ENCODE measurements at regions not wholly inside any gene's neighbourhood (a gene's known extent, or its start where the extent isn't known, plus 50 kb on each side); places are given as distances from the start of the nearest gene placed in this dataset.

GRCh38 chr10:131571346-131571745 is 259.8 kb upstream of the TCERG1L start:
- H3K9me3 Mint-ChIP-seq, result no peaks in the 10 kb centered on the region
- WGBS (ENCODE audit: extremely low coverage, insufficient read length, low lambda C conversion rate), result no CpG with 5 or more reads among the region's 11 CpGs
- H3T11ph ChIP-seq (ENCODE audit: low read length), result no peak overlapping the region

More at GRCh38 chr10:131571346-131571745, 259.8 kb upstream of the TCERG1L start:
- Histone ChIP-seq H3K27me3 (ENCODE audit: insufficient read depth, low read length) (no peaks in the 10 kb centered on the region), H4K8ac (replicated peaks; ENCODE audit: insufficient read length, low read depth, low read length) (no peak overlapping the region), H4K91ac (ENCODE audit: insufficient read length, low read depth, low read length) (no peak overlapping the region), H3K23me2 (ENCODE audit: insufficient read length, low read depth, low read length, poor library complexity, severe bottlenecking) (no peaks in the 10 kb centered on the region), H2BK5ac (ENCODE audit: insufficient read length, low read length) (no peak overlapping the region), H2BK12ac (ENCODE audit: insufficient read length, low read depth, low read length) (no peak overlapping the region), H3K4ac (ENCODE audit: low read depth, low read length) (no peak overlapping the region), H2AK5ac (ENCODE audit: insufficient read length, low read length) (no peak overlapping the region), H4K20me1 (ENCODE audit: control insufficient read depth, insufficient read depth, insufficient read length) (no peaks in the 10 kb centered on the region), H3K9me3 (ENCODE audit: control insufficient read depth, low read depth, low read length) (no peaks in the 10 kb centered on the region), H2BK120ac (ENCODE audit: low read depth, low read length, poor library complexity, severe bottlenecking) (no peak overlapping the region), H3K27ac (ENCODE audit: insufficient read length, low read depth, low read length) (no peak overlapping the region), H3K79me2 (ENCODE audit: insufficient read depth, low read length) (no peaks in the 10 kb centered on the region), H3K56ac (ENCODE audit: insufficient read length, low read depth, low read length) (no peak overlapping the region), H4K5ac (ENCODE audit: insufficient read length, low read depth, low read length) (no peak overlapping the region), H2AFZ (ENCODE audit: low read length) (no peak overlapping the region), H3K18ac (ENCODE audit: insufficient read length, low read depth, low read length) (no peak overlapping the region), H3K79me1 (ENCODE audit: insufficient read depth, low read depth, low read length, poor library complexity, severe bottlenecking) (no peaks in the 10 kb centered on the region), H3K4me1 (ENCODE audit: insufficient read depth, low read length) (no peaks in the 10 kb centered on the region), H2BK20ac (ENCODE audit: low read depth, low read length, poor library complexity, severe bottlenecking) (no peak overlapping the region), H2BK15ac (ENCODE audit: low read depth, low read length) (no peak overlapping the region), H3K9ac (ENCODE audit: extremely low read depth, insufficient read length, low read length) (no peak overlapping the region), H3K23ac (ENCODE audit: insufficient read length, low read depth, low read length) (no peak overlapping the region), H3K4me2 (ENCODE audit: insufficient read depth, insufficient read length, low read length) (no peak overlapping the region), H3K14ac (ENCODE audit: insufficient read depth, low read length) (no peak overlapping the region)
- Mint-ChIP-seq H3K4me3 (no peak overlapping the region), H3K36me3 (ENCODE audit: insufficient read depth in 1 of 3, low read depth in 3 of 3) (no peaks in the 10 kb centered on the region; a peak in 1 of 7 replicates), H3K4me1 (0 out of 4 replicates have a peak, but pooled peaks cover 0 to 4% of the 10 kb centered on the region in 2 experiments), H3K27ac (peak overlapping the region in 1 of 3 experiments; percentile 80; a peak in 2 of 7 replicates), H3K27me3 (ENCODE audit: low read depth) (no peaks in the 10 kb centered on the region; the same call in 1 of the 2 replicates)
- TF ChIP-seq, protein P1, sequence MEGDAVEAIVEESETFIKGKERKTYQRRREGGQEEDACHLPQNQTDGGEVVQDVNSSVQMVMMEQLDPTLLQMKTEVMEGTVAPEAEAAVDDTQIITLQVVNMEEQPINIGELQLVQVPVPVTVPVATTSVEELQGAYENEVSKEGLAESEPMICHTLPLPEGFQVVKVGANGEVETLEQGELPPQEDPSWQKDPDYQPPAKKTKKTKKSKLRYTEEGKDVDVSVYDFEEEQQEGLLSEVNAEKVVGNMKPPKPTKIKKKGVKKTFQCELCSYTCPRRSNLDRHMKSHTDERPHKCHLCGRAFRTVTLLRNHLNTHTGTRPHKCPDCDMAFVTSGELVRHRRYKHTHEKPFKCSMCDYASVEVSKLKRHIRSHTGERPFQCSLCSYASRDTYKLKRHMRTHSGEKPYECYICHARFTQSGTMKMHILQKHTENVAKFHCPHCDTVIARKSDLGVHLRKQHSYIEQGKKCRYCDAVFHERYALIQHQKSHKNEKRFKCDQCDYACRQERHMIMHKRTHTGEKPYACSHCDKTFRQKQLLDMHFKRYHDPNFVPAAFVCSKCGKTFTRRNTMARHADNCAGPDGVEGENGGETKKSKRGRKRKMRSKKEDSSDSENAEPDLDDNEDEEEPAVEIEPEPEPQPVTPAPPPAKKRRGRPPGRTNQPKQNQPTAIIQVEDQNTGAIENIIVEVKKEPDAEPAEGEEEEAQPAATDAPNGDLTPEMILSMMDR (conservative IDR thresholded peaks at IDR 0.05), result no peak
- no peak for DNase-seq
